Pancreas (tissue), 10 donors: ENCODE measurements at regions not wholly inside any gene's neighbourhood (a gene's known extent, or its start where the extent isn't known, plus 50 kb on each side); places are given as distances from the start of the nearest gene placed in this dataset.

Source experiments
- ATAC-seq, 4 donors: fragments of 200-7000 bp; cut with Tn5 transposase; one replicate each; pipeline versions ENCODE4 v1.8.0 to v1.9.1; 2020; ENCODE audit warnings: mild to moderate bottlenecking in 4 of 4, moderate library complexity in 4 of 4
- DNase-seq, 6 donors: peaks; one replicate each; pipeline ENCODE4 v3.0.0-alpha.2; 2020
- FAIRE-seq: peaks from 2 replicates; lab custom pipeline; 2012; peaks lifted over from hg19 to GRCh38; lab: Jason Lieb, UNC
- H3K27ac ChIP-seq, 4 donors: fragments of 200-600 bp; sonication (generic); 1 replicate in 3 of 4; 2 replicates in 1 of 4; pipeline versions ENCODE4 v1.5.0 to v1.8.0; 2020
- H3K27me3 ChIP-seq, 4 donors: fragments of 200-600 bp; one replicate each; pipeline ENCODE4 v1.8.0; 2021
- H3K36me3 ChIP-seq, 3 donors: fragments of 200-600 bp; sonication (generic) in 1 of 3; one replicate each; pipeline versions ENCODE4 v1.5.0 to v1.8.0; 2020 to 2021
- H3K4me1 ChIP-seq, 3 donors: fragments of 200-600 bp; one replicate each; pipeline ENCODE4 v1.8.0; 2021
- H3K4me3 ChIP-seq, 4 donors: fragments of 200-600 bp; sonication (generic) in 2 of 4; one replicate each; pipeline versions ENCODE4 v1.5.0 to v1.8.0; 2020 to 2021
- H3K9me3 ChIP-seq, 4 donors: fragments of 200-600 bp; one replicate each; pipeline ENCODE4 v1.8.0; 2021
- WGBS, 2 donors: extraction: QIAGEN DNeasy Blood & Tissue Kit; methylation state at CpG; one replicate each; pipeline ENCODE4 v1.1.7; 2013; 5-methylcytosine and 5-hydroxymethylcytosine counted together
- intact Hi-C, 3 donors: fragments of 100-400 bp; cut with DNase I; formaldehyde crosslinking; loops; one replicate each; pipeline versions ENCODE4 v1.11.1 to v1.14.2; 2022
- TF ChIP-seq, protein P1 (sequence below), 4 donors: fragments of 200-600 bp; sonication (generic) in 3 of 4; IDR thresholded peaks; one replicate each; pipeline versions ENCODE4 v1.5.0 to v1.8.0; 2021; ENCODE audit warnings: antibody characterized with exemption in 4 of 4
- donor health status: healthy with polysubstance abuse.
- donor health status: DM: no; HTN: no; CAD: no; lungs with moderate emphysema.
- donor health status: DM: no; HTN: no; CAD: no.
- donor health status: control.
- donor health status: control.
- donor health status: Bipolar disorder and iron deficiency.
- donor health status: DM: yes; HTN: yes; CAD: no.
- donor health status: DM: no; HTN: no; CAD: no.
- donor health status: DM: no; HTN: no; CAD: no.
- donor health status: DM: yes; HTN: yes; CAD: no.

DNA sequence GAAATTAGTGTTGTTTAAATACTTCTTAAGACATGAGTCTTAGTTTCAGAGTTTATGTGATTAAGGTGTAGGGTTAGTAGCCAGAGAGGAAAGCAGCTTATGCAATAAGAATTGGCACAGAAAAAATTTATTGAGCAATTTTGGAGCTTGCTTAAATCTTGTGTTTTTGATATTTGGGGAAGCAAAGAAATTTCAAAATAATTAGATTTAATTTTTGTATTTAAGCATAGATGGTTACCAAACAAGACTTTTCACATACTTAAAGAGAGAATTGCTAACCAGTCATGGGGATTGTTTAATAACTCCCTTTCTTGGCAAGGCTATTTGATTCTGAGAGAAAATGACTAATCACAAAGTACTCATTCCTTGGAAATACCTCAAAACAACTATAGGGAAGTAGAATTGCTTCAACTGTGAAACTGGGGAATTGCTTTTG is 202.0 kb upstream of the GRID2 start:
- intact Hi-C loops, result no loop called here
- FAIRE-seq (no peak), ATAC-seq (peak; percentile 81 to 94 (median 82)), DNase-seq (no peak)
- Histone ChIP-seq H3K4me3 (no peak overlapping the region), H3K36me3 (no peaks in the 10 kb centered on the region), H3K4me1 (peaks cover 0 to 14% (median 0%) of the 10 kb centered on the region in 3 donors), H3K9me3 (no peaks in the 10 kb centered on the region), H3K27ac (peak overlapping the region in 1 of 4 donors; percentile 48), H3K27me3 (no peaks in the 10 kb centered on the region)
- TF ChIP-seq, protein P1, sequence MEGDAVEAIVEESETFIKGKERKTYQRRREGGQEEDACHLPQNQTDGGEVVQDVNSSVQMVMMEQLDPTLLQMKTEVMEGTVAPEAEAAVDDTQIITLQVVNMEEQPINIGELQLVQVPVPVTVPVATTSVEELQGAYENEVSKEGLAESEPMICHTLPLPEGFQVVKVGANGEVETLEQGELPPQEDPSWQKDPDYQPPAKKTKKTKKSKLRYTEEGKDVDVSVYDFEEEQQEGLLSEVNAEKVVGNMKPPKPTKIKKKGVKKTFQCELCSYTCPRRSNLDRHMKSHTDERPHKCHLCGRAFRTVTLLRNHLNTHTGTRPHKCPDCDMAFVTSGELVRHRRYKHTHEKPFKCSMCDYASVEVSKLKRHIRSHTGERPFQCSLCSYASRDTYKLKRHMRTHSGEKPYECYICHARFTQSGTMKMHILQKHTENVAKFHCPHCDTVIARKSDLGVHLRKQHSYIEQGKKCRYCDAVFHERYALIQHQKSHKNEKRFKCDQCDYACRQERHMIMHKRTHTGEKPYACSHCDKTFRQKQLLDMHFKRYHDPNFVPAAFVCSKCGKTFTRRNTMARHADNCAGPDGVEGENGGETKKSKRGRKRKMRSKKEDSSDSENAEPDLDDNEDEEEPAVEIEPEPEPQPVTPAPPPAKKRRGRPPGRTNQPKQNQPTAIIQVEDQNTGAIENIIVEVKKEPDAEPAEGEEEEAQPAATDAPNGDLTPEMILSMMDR (IDR thresholded peaks at IDR 0.05), result no peak

DNA sequence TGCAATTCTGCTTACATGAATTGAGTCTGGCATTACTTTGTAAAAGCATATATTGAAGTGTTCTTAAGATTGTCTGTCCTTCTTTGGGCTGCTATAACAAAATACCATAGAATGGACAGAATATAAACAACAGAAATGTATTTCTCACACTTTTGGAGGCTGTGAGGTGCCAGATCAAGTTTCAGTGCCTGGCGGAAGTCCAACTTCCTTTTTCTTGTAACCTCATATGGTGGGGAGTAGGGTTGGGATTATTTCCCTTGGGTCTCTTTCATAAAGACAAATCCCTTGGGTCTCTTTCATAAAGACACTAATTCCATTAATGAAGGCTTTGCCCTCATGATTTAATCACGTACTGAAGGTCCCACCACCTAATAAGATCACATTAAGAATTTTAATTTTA is 199.3 kb upstream of the GRID2 start:
- H3K4me3 ChIP-seq, result no peak overlapping the region

DNA sequence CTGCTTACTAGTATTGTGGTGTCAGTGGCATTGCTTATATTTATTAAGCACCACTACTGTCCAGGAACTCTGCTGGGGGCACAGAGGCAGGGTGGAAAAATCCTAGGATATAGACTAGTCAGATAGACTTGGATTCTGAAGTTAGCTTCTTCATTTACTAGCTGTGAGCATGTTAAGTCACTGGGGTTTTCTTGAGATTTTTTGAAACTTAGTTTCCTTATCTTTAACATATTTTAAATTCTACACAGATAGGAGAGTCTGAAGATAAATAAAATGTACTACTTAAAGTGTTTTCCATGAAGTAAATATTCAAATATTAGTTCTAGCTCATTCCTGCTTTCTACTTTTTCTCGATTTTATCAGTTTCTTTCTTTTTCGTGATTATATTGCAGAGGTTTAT is 196.9 kb upstream of the GRID2 start:
- no peaks in the 10 kb centered on the region for H3K27me3 ChIP-seq
- no peaks in the 10 kb centered on the region for H3K36me3 ChIP-seq
- TF ChIP-seq, protein P1 (IDR thresholded peaks at IDR 0.05), result no peak
- H3K4me3 ChIP-seq, result no peak overlapping the region
- no peak overlapping the region for H3K27ac ChIP-seq
- DNase-seq, result no peak
- no peaks in the 10 kb centered on the region for H3K9me3 ChIP-seq
- no peaks in the 10 kb centered on the region for H3K4me1 ChIP-seq
- 26 to 28% methylated on average over 2 of the region's 2 CpGs for WGBS, 2 donors
- ATAC-seq, result no peak
- FAIRE-seq, result no peak
- intact Hi-C loops, result no loop called here

More for the DNA sequence above, 199.3 kb upstream of the GRID2 start:
- no peaks in the 10 kb centered on the region for H3K27me3 ChIP-seq
- peaks cover 0 to 14% (median 0%) of the 10 kb centered on the region in 3 donors for H3K4me1 ChIP-seq
- WGBS, 2 donors, result 82 to 86% methylated on average over 2 of the region's 2 CpGs
- TF ChIP-seq, protein P1 (IDR thresholded peaks at IDR 0.05), result no peak
- no peaks in the 10 kb centered on the region for H3K9me3 ChIP-seq
- intact Hi-C loops, result no loop called here
- no peak for DNase-seq
- ATAC-seq, result no peak
- H3K36me3 ChIP-seq, result no peaks in the 10 kb centered on the region
- H3K27ac ChIP-seq, result no peak overlapping the region
- no peak for FAIRE-seq

DNA sequence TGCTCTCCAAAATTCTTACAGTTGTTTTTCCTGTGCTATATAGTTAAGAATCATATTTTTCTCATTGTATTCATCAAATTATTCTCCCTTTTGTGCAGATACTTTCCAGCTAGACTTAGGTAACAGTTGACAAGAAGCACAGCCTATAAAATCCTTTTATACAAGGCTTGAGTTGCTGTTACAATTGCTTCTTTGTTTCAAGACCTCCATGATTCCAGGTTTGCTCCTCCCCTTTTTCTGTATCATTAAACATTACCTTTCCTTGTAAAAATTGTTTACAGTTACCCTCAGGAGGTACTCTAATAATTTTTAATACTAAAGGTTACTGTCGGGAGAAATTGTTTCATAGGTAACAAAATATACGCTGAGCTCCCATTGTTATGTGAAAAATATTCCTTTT is 192.3 kb upstream of the GRID2 start:
- TF ChIP-seq, protein P1 (IDR thresholded peaks at IDR 0.05), result no peak
- 92 to 94% methylated on average over 2 of the region's 2 CpGs for WGBS, 2 donors
- no peaks in the 10 kb centered on the region for H3K36me3 ChIP-seq
- no peaks in the 10 kb centered on the region for H3K9me3 ChIP-seq
- FAIRE-seq (no peak), ATAC-seq (no peak), DNase-seq (no peak)
- no peak overlapping the region for H3K4me3 ChIP-seq
- no peak overlapping the region for H3K27ac ChIP-seq
- no peaks in the 10 kb centered on the region for H3K27me3 ChIP-seq
- H3K4me1 ChIP-seq, result no peaks in the 10 kb centered on the region
- intact Hi-C loops, result no loop called here

DNA sequence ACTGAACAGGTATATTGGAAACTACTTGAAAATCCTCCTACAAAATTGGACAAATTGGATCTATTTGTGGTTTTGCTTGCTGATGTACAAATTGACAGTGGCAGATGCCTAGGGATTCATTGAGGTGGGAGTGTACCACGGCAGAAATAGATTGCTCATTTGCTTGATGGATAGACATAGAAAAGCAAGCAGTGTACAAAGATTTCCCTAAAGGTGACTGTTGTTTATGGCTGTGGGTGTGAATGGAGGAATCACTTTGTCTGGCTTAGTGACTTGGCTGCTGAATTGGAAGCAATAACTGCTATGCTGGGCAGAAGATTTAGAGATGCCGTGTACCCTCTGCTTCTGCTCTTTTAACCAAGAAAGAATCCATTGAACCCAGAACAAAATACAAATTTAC is 191.0 kb upstream of the GRID2 start:
- Histone ChIP-seq H3K9me3 (no peaks in the 10 kb centered on the region), H3K4me3 (no peak overlapping the region), H3K4me1 (no peaks in the 10 kb centered on the region), H3K36me3 (no peaks in the 10 kb centered on the region), H3K27ac (no peak overlapping the region), H3K27me3 (no peaks in the 10 kb centered on the region)
- ATAC-seq (no peak), FAIRE-seq (no peak), DNase-seq (no peak)
- intact Hi-C loops, result no loop called here
- TF ChIP-seq, protein P1 (IDR thresholded peaks at IDR 0.05), result no peak
- 85 to 91% methylated on average over 2 of the region's 2 CpGs for WGBS, 2 donors
